Transverse colon (tissue), 4 donors: ENCODE measurements at regions not wholly inside any gene's neighbourhood (a gene's known extent, or its start where the extent isn't known, plus 50 kb on each side); places are given as distances from the start of the nearest gene placed in this dataset.

Source experiments
- DNase-seq: peaks from one replicate; pipeline ENCODE4 v3.0.0-alpha.2; 2019
- H3K27ac ChIP-seq, 4 donors: fragments of 200-600 bp; sonication (generic); 2 replicates each; pipeline ENCODE4 v1.5.1; 2016 to 2018; ENCODE audit warnings: inconsistent platforms in 4 of 4
- H3K27me3 ChIP-seq: fragments of 200-600 bp; sonication (generic); 2 replicates; pipeline ENCODE4 v1.5.1; 2017; ENCODE audit warnings: inconsistent platforms
- H3K36me3 ChIP-seq, 4 donors: fragments of 200-600 bp; sonication (generic); 2 replicates each; pipeline ENCODE4 v1.5.1; 2017 to 2019; ENCODE audit warnings: inconsistent platforms in 4 of 4
- H3K4me1 ChIP-seq, 4 donors: fragments of 200-600 bp; sonication (generic); 2 replicates each; pipeline ENCODE4 v1.5.1; 2017 to 2020; ENCODE audit warnings: inconsistent platforms in 4 of 4
- H3K4me3 ChIP-seq, 4 donors: fragments of 200-600 bp; sonication (generic); 1 replicate in 1 of 4; 2 replicates in 3 of 4; pipeline versions ENCODE4 v1.5.1 to v1.6.1; 2017 to 2019; ENCODE audit warnings: inconsistent platforms in 4 of 4
- H3K9me3 ChIP-seq, 2 donors: fragments of 200-600 bp; sonication (generic); 2 replicates each; pipeline ENCODE4 v1.5.1; 2017 to 2019; ENCODE audit warnings: inconsistent platforms in 2 of 2
- EP300 ChIP-seq: sonication (generic); formaldehyde crosslinking; IDR thresholded peaks from one replicate; pipeline ENCODE4 v1.6.1; 2017; ENCODE audit warnings: antibody characterized with exemption, low read depth
- POLR2A ChIP-seq: fragments of 450-650 bp; IDR thresholded peaks from one replicate; pipeline ENCODE4 v1.6.1; 2016; ENCODE audit warnings: antibody characterized with exemption, mild to moderate bottlenecking, moderate library complexity
- POLR2AphosphoS5 ChIP-seq, 3 donors: sonication (generic); formaldehyde crosslinking; IDR thresholded peaks; one replicate each; pipeline ENCODE4 v1.6.1; 2016; ENCODE audit warnings: antibody characterized with exemption in 3 of 3
- WGBS, 2 donors: methylation state at CpG; one replicate each; pipeline ENCODE4 v1.1.5; 2018; ENCODE audit warnings: low coverage in 1 of 2; 5-methylcytosine and 5-hydroxymethylcytosine counted together
- in situ Hi-C, 4 donors: fragments of 200-750 bp; cut with MboI; loops; one replicate each; pipeline versions ENCODE4 v1.15.0 to v1.15.1; 2017; ENCODE audit warnings: low sequenced_read_pairs in 3 of 4, low pct_ligation_motif_present in 1 of 4, low pct_unique_long_range_greater_than_20kb in 1 of 4
- intact Hi-C: fragments of 100-400 bp; cut with DNase I; formaldehyde crosslinking; loops from one replicate; pipeline ENCODE4 v1.15.1; 2023; ENCODE audit warnings: low total_unique reads
- TF ChIP-seq, protein P1 (sequence below), 5 experiments: fragments of 200-600 bp in 3 of 5; fragments of 450-650 bp in 2 of 5; sonication (generic) in 3 of 5; IDR thresholded peaks; 1 replicate in 2 of 5; 2 replicates in 3 of 5; pipeline ENCODE4 v1.5.1; 2016 to 2017; ENCODE audit warnings: antibody characterized with exemption in 5 of 5, inconsistent platforms in 3 of 5, mild to moderate bottlenecking in 2 of 5, moderate library complexity in 1 of 5

DNA sequence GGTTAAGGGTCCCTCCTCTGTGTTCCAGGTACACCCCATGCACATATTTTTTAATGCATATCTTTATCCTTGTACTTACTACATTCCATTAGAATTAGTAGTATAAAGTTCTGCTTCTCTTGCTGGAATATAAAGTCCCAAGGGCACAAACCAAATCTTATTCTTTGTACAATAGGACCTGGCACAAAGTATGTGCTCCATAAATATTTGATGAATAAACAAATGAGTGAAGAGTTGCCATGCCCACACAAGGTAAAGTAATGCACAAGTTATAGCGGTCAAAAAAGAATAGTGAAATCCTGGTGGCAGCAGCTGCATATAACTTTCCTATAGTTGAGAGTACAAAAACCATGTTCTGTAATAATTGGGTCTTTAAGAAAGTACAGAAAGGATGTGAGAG lies 82.1 kb upstream of the BMP4 start:
- 85 to 100% methylated on average over 1 of the region's 1 CpG for WGBS, 2 donors
- intact Hi-C loops: no loop called here

DNA sequence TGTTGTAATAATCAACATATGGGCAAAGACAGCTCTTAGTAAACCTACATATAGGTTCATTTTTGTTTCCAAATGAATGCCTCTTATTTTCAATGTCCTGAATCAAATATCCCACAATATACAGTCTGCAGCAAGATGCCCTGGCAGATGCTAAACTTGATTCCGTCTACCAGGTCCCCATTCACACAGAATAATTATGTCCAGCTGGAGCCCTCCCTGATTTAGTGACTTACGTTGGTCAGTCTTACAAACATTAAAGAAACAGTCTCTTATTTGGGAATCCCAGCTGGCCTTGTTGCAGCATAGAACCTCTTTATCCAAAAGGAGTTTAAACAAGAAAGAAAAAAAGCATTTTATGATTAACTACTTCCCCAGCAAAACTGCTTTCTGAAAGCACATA lies 82.7 kb upstream of the BMP4 start:
- no peak overlapping the region for H3K27ac ChIP-seq
- 63 to 75% methylated on average over 2 of the region's 2 CpGs for WGBS, 2 donors
- TF ChIP-seq, protein P1, sequence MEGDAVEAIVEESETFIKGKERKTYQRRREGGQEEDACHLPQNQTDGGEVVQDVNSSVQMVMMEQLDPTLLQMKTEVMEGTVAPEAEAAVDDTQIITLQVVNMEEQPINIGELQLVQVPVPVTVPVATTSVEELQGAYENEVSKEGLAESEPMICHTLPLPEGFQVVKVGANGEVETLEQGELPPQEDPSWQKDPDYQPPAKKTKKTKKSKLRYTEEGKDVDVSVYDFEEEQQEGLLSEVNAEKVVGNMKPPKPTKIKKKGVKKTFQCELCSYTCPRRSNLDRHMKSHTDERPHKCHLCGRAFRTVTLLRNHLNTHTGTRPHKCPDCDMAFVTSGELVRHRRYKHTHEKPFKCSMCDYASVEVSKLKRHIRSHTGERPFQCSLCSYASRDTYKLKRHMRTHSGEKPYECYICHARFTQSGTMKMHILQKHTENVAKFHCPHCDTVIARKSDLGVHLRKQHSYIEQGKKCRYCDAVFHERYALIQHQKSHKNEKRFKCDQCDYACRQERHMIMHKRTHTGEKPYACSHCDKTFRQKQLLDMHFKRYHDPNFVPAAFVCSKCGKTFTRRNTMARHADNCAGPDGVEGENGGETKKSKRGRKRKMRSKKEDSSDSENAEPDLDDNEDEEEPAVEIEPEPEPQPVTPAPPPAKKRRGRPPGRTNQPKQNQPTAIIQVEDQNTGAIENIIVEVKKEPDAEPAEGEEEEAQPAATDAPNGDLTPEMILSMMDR (IDR thresholded peaks at IDR 0.05): no peak
- TF ChIP-seq POLR2AphosphoS5 (IDR thresholded peaks at IDR 0.05) (no peak), POLR2A (no peak), EP300 (no peak)
- H3K36me3 ChIP-seq: no peaks in the 10 kb centered on the region
- H3K4me1 ChIP-seq: no peaks in the 10 kb centered on the region
- H3K4me3 ChIP-seq: no peak overlapping the region
- intact Hi-C loops (no loop called here), in situ Hi-C loops (no loop called here)
- H3K27me3 ChIP-seq: no peaks in the 10 kb centered on the region
- H3K9me3 ChIP-seq: peaks cover 0 to 9% of the 10 kb centered on the region in 2 donors
- DNase-seq: no peak

More for the DNA sequence above, 82.1 kb upstream of the BMP4 start:
- H3K27me3 ChIP-seq: no peaks in the 10 kb centered on the region
- in situ Hi-C loops: no loop called here
- no peak overlapping the region for H3K27ac ChIP-seq
- TF ChIP-seq POLR2AphosphoS5 (IDR thresholded peaks at IDR 0.05) (no peak), POLR2A (no peak), EP300 (no peak)
- TF ChIP-seq, protein P1 (IDR thresholded peaks at IDR 0.05): no peak
- DNase-seq: no peak
- peaks cover 0 to 9% of the 10 kb centered on the region in 2 donors for H3K9me3 ChIP-seq
- no peaks in the 10 kb centered on the region for H3K4me1 ChIP-seq
- H3K4me3 ChIP-seq: no peak overlapping the region
- H3K36me3 ChIP-seq: no peaks in the 10 kb centered on the region

DNA sequence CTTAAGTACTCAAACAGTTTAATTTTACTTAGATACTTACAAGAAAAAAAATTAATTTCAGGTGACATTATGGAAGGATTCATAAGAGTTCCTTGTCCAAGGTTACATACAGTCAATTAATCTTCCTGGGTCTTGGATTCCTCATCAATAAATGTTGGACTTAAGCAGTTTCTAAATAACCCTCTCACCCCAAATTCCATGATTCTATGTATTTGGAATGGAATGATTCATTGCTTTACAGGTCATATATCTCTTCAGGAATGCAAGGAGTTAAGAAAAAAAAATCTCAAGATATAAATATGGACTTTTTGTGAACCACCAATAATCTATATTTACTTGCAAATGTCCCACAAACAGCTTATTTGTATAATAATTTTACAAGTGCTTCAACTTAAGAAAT lies 84.2 kb upstream of the BMP4 start:
- no peaks in the 10 kb centered on the region for H3K4me1 ChIP-seq
- H3K36me3 ChIP-seq: no peaks in the 10 kb centered on the region
- no peaks in the 10 kb centered on the region for H3K27me3 ChIP-seq
- H3K9me3 ChIP-seq: no peaks in the 10 kb centered on the region
- in situ Hi-C loops (no loop called here), intact Hi-C loops (no loop called here)
- H3K27ac ChIP-seq: no peak overlapping the region
- TF ChIP-seq POLR2A: no peak
- TF ChIP-seq POLR2AphosphoS5 (IDR thresholded peaks at IDR 0.05): no peak
- TF ChIP-seq, protein P1 (IDR thresholded peaks at IDR 0.05): no peak
- no peak for TF ChIP-seq EP300
- DNase-seq: no peak
- no peak overlapping the region for H3K4me3 ChIP-seq

DNA sequence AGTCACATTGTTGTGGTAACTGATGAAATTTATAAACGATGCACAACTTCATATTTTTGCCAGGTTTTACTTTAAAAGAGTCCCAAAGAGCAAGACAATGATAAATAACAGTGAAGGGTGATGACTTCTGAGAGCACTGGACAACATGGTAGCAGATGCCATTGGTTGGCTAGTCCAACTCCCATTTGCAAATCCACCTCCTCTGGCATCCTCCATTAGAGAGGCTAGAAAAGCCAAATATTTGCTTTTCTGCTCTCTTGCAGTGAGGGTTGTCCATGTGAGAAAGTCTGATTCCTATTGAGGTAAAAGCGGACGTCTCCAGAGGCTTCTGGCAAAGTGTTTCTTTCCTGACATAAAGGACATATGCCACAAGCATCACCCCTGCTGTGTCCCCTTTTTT lies 89.6 kb upstream of the BMP4 start:
- no peak for DNase-seq

More for the DNA sequence above, 89.6 kb upstream of the BMP4 start:
- Histone ChIP-seq H3K4me1 (peaks cover 0 to 12% (median 0%) of the 10 kb centered on the region in 4 donors), H3K27me3 (no peaks in the 10 kb centered on the region), H3K4me3 (no peak overlapping the region), H3K27ac (no peak overlapping the region), H3K36me3 (no peaks in the 10 kb centered on the region), H3K9me3 (no peaks in the 10 kb centered on the region)
- intact Hi-C loops (no loop called here), in situ Hi-C loops (no loop called here)
- TF ChIP-seq, protein P1 (IDR thresholded peaks at IDR 0.05): no peak
- TF ChIP-seq POLR2AphosphoS5 (IDR thresholded peaks at IDR 0.05) (no peak), EP300 (no peak), POLR2A (no peak)
- WGBS, 2 donors: 53 to 90% methylated on average over 1 to 3 of the region's 3 CpGs
